ENCODE measurements at regions not wholly inside any gene's neighbourhood (a gene's known extent, or its start where the extent isn't known, plus 50 kb on each side); places are given as distances from the start of the nearest gene placed in this dataset.

DNA sequence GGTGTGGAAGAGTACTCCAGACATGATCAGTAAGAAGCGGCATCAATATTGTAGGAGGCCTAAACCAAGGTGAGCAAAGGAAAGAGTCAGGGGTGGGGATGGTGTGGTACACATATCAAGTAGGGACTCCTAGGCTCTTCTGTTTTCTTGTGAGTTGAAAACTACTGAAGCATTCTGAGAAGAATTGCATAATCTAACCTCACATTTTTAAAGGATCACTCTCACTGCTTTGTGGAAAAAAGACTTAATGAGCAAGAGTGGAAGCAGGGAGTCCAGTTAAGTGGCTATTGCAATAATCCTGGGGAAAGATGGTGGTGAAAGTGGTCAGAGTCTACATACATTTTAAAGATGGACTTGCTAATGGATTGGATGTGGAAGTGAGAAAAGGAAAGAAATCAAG is 899.5 kb upstream of the FAM98A start:
- TF ChIP-seq, protein P1, sequence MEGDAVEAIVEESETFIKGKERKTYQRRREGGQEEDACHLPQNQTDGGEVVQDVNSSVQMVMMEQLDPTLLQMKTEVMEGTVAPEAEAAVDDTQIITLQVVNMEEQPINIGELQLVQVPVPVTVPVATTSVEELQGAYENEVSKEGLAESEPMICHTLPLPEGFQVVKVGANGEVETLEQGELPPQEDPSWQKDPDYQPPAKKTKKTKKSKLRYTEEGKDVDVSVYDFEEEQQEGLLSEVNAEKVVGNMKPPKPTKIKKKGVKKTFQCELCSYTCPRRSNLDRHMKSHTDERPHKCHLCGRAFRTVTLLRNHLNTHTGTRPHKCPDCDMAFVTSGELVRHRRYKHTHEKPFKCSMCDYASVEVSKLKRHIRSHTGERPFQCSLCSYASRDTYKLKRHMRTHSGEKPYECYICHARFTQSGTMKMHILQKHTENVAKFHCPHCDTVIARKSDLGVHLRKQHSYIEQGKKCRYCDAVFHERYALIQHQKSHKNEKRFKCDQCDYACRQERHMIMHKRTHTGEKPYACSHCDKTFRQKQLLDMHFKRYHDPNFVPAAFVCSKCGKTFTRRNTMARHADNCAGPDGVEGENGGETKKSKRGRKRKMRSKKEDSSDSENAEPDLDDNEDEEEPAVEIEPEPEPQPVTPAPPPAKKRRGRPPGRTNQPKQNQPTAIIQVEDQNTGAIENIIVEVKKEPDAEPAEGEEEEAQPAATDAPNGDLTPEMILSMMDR (IDR thresholded peaks at IDR 0.05), result no peak
- no peak for TF ChIP-seq POLR2AphosphoS5 (IDR thresholded peaks at IDR 0.05)

All from prostate gland (tissue), 2 donors.